ENCODE measurements at regions not wholly inside any gene's neighbourhood (a gene's known extent, or its start where the extent isn't known, plus 50 kb on each side); places are given as distances from the start of the nearest gene placed in this dataset.
"Not testable (repeated sequence)": the region's sequence is repeated elsewhere in the genome, so short reads cannot be mapped to it uniquely, and the experiment has no call there.

DNA sequence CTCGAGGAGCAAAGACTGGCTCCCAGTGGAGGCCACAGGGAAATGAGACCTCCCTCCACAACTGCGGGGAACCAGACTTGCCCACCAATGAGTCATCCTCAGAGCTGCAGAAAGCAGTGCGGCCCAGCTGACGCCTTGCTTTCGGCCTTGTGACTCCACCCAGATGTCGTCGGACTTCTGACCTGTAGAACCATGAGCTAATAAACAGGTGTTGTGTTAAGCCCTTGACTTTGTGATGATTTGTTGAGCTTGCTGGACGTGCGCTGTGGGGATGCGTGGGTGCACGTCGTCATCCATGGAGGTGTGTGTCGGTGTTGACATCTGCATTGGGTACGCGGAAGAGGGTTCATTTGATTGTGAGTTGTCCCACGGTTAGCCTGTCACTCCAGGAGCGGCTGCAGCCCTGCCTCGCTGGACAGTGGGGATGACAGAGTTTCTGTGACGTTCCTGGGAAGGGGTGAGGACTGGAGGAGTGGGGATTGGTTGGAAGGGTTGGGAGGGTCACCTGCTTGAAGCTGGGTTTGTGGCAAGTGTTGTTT is 154.1 kb downstream of the SH3BP4 start:
- no peak for DNase-seq (ENCODE audit: low read depth in 4 of 4, low spot score in 3 of 4)

DNA sequence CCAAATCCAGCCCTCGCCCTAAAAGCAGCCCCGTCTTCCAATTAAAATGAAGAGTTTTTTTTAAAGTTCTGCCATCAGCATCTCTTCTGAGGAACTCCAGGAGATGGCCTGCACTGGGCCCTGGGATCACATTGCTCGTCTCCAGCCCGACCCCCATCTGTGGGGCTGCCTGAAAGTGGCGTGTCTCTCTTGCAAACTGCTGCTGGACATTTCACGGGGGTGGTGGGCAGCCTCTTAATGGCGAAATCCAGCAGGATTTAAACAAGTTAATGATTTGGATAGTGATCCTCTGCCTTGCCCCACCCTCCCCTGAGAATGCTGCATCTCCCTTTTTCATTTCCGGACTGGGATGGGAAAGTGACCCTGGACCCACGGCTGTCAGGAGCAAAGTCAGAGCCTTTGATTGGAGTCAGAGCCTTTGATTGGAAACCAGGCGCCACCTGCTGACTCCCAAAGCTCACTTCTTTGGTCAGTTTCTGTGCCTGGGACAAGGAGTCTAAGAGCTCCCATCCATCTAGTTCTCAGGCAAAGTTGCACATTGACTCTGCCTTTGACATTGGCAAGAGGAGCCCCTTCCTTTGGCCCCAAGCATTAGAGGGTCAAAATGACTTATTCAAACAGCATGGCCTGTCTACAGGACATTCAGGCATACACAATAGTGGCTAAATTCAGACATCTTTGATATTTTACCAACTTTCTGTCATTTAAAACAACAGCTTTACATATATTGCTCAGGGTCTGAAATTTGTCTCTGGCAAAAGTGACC is 155.2 kb downstream of the SH3BP4 start:
- DNase-seq (ENCODE audit: low read depth in 4 of 4, low spot score in 3 of 4) = peak; percentile 50 to 65 (median 62)

DNA sequence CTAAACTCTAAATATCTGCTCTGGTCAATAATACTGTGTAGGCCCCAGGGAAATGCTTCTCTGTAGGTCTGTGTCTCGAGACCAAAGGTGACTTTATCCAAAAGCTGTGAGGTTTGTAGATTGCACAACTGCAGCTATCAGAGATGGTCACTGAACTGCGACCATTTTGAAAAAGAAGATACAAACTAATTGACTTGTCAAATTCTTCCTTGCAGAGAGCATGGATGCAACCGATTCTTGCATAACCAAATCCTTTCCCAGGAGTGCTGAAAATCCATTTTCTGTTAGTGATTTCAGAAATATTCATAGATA is 155.8 kb downstream of the SH3BP4 start:
- DNase-seq (ENCODE audit: low read depth in 4 of 4, low spot score in 3 of 4) = no peak

DNA sequence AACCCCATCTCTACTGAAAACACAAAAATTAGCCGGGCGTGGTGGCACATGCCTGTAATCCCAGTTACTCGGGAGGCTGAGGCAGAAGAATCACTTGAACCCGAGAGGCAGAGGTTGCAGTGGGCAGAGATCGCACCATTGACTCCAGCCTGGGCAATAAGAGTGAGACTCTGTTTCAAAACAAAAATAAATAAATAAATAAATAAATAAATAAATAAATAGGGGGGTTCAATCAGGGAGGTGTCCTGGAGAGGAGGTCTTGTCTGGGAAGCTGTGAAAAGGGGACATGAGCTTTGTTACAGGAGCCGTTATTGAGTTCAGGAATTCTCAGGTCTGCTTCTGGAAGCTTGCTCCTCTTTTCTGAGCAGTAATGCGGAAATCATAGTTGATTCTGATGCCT is 157.7 kb downstream of the SH3BP4 start:
- not testable (repeated sequence) for DNase-seq (ENCODE audit: low read depth in 4 of 4, low spot score in 3 of 4)

DNA sequence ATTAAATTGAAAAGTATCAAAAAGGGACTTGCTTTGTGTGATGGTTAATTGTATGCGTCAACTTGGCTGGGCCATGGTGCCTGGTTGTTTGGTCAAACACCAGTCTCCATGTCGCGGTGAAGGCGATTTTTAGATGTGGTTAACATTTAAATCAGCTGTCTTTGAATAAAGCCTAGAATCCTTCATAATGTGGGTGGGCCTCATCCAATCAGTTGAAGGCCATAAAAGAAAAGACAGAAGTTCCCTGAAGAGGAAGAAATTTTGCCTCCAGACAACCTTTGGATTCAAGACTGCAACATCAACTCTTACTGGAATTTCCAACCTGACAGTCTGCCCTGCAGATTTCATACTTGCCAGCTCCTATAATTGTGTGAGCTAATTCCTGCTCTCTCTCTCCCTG is 160.5 kb downstream of the SH3BP4 start:
- DNase-seq (ENCODE audit: low read depth in 4 of 4, low spot score in 3 of 4) = no peak

DNA sequence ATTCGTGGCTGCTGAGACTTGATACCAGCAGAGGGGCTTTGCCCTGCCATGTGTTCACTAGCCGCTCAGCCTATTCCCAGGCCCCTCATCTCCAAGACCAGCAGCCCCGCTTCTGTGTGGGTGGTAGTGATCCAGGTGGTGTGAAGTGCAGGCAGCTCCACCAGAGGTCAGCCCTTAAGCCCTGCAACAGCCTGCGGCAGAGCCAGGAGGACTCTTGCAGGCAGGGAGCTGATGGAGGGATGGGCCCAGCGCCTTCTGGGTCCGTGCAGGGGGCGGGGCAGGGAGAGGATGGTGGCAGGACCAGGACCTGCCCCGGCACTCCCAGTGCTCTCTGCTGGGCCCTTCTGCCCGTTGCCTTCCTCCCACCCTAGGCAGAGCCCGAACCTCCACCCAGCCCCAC is 162.0 kb downstream of the SH3BP4 start:
- no peak for DNase-seq (ENCODE audit: low read depth in 4 of 4, low spot score in 3 of 4)

DNA sequence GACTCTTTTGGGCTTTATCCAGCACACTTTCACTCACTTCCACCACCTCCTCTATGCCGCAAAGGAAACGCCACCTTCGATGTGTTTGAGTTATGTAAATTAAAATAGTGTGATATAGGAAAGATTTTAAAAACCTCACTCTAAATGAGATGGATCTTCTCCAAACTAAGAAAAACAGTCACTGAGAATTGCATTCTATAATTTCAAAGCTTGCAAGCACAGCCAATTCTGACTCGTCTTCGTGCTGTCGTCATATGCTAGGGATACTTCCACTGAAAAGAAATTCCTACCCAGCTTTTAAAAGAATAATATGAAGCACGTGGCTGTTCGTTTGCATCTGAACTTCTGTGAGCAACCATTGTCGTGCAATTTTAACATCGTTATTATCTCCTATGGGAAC is 162.5 kb downstream of the SH3BP4 start:
- no peak for DNase-seq (ENCODE audit: low read depth in 4 of 4, low spot score in 3 of 4)

DNA sequence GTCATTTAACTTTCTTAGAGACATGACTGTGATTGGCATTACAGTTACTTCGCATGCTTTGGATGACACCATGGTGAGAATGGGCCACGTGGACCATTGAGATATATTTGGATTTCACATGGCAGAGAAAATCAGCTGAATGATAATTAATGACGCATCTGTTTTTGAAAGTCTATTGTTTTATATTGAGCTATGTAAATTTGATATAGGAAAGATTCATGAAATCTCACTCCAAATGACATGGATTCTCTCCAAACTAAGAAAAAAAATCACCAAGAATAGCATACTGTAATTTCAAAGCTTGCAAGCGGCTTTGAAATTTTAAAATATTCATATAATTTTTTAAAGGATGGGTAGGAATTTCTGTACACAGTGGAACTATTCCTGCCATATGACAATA is 163.7 kb downstream of the SH3BP4 start:
- DNase-seq (ENCODE audit: low read depth in 4 of 4, low spot score in 3 of 4) = no peak

DNA sequence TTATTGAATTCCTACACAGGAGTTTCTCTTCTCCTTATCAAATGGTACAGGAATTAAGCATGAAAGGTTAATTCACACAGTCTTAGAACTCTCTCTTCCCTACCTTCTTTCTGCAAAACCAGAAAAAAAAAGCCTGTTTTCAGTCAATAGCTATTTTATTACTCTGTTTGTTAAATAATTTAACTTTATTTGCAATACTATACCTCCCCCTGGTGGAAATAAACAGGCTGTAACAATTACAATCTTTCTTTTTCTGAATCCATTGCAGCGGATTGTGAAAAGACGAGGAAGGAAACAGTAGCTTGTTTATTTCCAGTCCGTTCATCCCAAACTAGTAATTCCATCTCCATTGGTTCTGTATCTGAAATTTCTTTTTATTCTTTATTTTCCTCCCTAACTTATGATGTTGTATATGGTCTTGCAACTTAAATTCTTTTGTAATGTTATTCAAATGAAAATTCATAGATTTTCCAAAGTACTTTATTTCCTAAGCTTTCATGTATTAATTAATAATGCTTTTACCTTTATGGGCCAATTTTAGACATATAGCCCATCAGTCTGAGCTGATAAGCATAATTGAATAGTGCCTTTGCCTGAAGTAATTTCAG is 165.2 kb downstream of the SH3BP4 start:
- peak in 1 of 4 donors; percentile 40 for DNase-seq (ENCODE audit: low read depth in 4 of 4, low spot score in 3 of 4)

DNA sequence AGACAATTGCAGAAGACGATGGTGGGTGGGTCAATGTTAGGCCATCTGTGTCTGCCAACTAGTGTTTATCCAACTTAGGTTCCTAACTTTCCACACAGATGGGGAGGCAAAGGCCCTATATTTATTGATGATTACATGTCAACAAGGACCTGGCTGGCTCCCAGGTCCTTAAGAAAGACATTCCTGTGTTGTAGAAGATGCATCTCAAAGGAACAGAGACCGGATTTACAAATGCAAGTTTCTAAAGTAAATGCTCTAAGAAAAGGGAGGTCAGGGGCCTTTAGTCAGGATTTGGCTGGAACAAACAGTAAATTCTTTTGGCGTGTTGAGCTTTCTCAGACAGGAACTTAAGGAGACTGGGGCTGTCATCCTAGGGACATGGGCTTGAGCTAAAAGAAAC is 175.0 kb downstream of the SH3BP4 start:
- DNase-seq (ENCODE audit: low read depth in 4 of 4, low spot score in 3 of 4) = no peak

DNA sequence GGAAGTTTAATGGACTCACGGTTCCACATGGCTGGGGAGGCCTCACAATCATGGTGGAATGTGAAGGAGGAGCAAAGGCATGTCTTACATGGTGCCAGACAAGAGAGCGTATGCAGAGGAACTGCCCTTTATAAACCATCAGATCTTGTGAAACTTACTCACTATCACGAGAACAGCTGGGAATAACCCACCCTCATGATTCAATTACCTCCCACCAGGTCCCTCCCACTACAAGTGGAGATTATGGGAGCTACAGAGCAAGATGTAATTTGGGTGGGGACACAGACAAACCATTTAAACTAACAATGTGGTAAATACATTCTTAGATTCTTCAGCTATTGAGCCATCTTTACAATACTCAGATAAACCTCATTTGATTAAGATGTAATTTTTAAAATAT is 176.1 kb downstream of the SH3BP4 start:
- no peak for DNase-seq (ENCODE audit: low read depth in 4 of 4, low spot score in 3 of 4)

DNA sequence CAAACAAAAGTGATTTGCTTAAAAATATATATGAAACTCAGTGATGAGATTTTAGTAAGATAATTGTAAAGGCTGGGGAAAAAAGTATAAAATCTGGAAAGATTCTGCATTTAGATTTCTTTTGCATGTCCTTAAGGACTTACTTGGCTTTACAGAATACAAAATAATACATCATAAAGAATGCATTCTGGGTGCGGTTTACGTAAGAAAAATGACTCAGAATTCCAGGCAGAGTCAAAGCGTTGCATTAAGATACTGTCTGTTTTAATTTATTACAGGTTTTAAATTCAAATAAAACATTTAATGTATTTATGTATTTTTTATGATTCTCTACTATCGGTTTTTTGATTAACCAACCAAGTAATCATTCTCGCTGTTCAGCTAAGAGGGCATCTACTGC is 178.0 kb downstream of the SH3BP4 start:
- no peak for DNase-seq (ENCODE audit: low read depth in 4 of 4, low spot score in 3 of 4)

DNA sequence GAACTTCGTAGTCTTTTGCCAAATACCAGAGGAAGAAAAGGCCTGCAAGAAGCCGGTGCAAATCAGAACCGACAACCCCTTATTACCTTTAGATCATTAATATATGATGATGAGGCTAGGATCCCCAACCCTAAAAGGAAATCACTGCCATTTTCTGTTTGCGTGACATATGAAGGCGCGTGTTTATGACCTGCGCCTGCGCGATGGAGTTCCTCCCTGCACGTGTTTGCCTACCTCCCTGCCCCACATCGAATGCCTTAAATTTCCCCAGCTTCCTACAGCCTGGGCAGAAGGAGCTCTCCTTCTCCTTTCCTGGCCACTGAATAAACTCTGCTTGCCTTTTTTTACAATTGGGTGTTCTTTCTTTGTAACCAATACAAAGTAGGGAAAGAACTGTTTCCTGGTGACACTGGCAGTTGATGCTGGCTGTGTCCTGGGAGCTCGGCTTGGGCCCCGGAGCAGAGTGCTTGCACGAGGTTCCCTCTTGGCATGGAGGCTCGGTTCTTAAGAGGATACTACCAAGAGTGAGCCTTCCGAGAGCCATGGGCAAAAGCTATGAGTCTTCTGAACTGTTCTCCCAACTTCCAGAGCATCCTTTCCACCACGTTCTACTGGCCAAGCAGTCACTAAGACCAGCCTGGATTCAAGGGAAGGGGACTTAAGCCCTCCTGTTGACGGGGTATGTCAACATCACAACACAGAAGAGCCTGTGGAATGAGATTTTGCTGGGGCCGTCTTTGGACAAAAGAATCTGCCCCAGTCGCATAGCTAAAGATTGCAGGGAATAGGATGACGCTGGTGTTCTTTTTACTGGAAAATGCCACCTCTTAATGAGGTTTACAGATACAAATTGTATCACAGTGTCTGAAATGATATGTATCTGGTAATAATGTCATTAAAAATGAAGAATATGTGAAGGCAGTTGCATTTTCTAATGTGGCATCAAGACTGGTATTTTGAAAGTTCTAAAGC is 179.8 kb downstream of the SH3BP4 start:
- DNase-seq (ENCODE audit: low read depth in 4 of 4, low spot score in 3 of 4) = no peak

DNA sequence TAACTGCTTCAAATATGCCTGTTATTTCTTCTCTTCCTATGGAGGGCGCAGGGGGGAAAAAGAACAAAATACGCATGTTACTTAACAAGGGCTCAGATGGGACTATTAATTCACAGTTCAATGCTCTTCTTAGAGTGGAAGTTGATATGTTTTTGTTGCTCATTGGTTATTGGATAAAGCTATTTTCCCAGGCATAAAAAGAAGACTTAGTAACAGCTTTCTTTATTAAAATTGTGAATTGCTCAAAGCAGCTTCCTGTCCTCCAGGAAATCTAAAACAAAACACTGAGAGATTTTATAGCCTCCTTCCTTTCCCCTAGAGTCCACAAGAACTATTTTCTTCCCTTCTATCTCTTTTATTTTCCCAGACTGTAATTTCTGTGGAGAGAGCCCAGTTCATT is 180.8 kb downstream of the SH3BP4 start:
- no peak for DNase-seq (ENCODE audit: low read depth in 4 of 4, low spot score in 3 of 4)

DNA sequence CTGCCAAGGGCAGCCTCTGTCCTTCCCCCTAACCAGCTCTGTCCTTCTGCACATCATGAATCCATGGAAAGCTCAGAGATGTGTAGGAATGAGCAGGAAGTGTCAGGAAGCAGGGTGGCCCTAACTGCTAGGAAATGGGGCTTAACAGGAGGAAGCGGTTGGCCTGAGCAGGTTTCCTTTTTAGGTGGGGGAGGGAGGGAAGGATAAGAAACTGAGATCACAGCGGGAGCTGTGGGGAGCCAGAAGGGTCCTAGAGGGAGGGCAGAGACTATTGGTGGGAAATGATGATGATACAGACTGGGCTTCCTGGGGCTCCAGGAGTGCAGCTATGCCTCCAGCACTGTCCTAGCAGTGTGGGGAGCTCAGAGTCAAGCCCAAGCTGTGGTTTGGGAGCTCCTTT is 182.0 kb downstream of the SH3BP4 start:
- no peak for DNase-seq (ENCODE audit: low read depth in 4 of 4, low spot score in 3 of 4)

DNA sequence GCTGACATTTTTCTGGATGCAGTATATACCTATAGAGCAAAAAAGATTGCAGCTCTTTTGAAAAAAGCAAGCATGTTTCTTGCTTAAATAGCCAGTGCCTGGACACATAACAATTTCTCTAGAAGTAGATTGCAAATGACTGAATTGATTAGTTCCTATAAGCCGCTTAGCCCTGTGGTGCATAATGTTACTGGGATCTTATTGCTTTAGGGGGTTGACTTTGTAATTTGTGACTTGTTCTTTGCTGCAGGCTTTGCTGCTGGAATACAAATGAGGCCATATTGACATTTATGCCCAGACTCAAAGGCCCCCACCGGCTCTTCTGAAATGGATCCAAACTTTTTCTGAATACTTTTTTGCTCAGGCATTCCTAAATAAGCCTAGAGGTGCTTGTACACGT is 182.6 kb downstream of the SH3BP4 start:
- DNase-seq (ENCODE audit: low read depth in 4 of 4, low spot score in 3 of 4) = no peak

DNA sequence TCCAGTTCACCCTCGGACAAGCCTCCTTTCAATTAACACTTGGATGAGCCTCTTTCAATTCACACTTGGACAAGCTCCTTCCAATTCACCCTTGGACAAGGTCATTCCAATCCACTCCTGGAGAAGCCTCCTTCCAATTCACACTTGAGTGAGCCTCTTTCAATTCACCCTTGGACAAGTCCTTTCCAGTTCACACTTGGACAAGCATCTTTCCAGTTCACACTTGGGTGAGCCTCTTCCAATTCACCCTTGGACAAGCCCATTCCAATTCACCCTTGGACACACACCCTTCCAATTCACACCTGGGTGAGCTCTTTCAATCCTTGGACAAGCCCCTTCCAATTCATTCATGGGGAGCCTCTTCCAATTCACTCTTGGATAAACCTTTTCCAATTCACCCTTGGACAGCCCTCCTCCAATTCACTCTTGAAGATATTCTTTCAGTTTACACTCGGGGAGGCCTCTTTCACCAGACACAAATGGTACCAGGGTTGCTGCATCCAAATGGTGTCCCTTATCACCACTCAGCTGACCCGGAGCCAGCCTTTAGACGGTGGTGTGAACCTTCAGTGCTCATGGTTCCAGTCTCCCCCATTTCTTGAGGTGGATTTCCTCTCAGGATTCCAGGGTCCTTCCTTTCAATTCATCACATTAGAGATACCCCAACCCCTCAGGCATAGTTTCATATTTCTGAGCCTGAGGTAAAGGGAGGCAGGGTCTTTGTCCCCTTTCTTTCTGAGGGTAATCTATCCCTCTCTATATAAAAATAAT is 183.6 kb downstream of the SH3BP4 start:
- no peak for DNase-seq (ENCODE audit: low read depth in 4 of 4, low spot score in 3 of 4)

DNA sequence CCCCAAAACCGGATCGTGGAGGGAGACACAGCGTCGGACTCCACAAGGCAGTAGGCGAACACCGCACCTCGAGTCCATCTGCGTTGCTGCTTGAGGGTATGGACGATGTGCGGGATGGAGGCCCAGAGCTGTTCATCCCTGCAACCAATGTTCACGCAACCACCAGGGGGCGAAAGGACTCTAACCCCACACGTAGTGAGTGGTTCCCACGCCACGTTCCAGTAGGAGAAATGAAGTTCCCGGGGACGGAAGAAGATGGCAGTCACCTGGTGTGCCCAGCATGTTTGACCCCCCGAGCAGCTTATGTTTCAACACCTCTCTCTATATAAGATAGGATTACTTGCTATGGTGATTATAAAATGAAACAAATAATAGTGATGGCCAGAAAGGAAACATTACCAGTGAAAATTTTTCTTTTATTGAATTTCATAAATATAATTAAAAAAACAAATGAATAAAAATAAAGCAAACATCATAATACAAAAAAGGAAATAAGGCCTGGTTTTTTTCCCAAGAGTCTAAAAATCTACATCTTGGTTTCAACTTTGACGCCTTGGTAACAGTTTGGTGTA is 184.3 kb downstream of the SH3BP4 start:
- peak; percentile 28 to 49 (median 46) for DNase-seq (ENCODE audit: low read depth in 4 of 4, low spot score in 3 of 4)

DNA sequence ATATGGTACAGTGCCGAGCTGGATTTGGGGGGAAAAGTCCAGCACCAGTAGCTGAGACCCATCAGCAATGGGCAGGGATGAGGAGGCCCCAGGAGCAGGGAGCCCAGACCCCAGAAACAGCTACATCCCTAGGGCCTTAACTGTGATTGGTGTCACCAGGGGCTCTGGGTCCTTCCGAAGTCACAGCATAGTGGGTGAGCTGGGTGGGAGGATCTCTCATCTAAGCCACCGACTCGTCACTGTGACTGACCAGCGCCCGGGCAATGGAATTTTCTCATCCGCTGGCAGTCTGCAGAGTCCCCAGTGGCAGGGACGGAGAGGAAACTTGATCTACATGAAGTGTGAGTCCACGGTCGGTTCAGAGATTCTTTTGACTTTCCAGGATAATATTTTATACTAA is 186.5 kb downstream of the SH3BP4 start:
- DNase-seq (ENCODE audit: low read depth in 4 of 4, low spot score in 3 of 4) = no peak
